ENCODE measurements at regions not wholly inside any gene's neighbourhood (a gene's known extent, or its start where the extent isn't known, plus 50 kb on each side); places are given as distances from the start of the nearest gene placed in this dataset.
"Not testable (repeated sequence)": the region's sequence is repeated elsewhere in the genome, so short reads cannot be mapped to it uniquely, and the experiment has no call there.

DNA sequence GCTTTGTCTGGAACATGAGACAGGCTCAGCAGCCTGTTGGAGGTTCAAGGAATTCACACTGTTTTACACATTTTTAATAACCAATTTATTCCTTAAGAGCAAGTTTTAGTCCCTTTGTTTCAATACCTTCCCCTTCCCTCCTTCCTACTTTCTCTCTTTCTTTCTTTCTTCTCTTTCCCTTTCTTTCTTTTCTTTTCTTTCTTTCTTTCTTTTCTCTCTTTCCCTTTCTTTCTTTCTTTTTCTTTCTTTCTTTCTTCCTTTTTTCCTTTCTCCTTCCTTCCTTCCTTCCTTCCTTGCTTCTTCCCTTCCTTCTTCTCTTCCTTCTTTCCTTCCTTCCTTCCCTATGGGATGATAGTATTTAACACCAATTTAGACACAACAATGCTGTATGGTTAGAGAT, 164.2 kb downstream of the CENPF start:
- H3K9ac ChIP-seq (ENCODE audit: low read depth in 1 of 2, low read length in 2 of 2): no peak overlapping the region
- H3K27ac ChIP-seq (ENCODE audit: low read depth in 1 of 2, low read length in 2 of 2): no peak overlapping the region
- no peaks in the 10 kb centered on the region for H3K4me1 ChIP-seq (ENCODE audit: control insufficient read depth in 4 of 4, insufficient read depth in 4 of 4, low read length in 3 of 4)
- H3K4me3 ChIP-seq (ENCODE audit: low read depth in 1 of 3, low read length in 3 of 3): no peak overlapping the region
- peaks cover 0 to 10% (median 3%) of the 10 kb centered on the region in 4 donors for H3K9me3 ChIP-seq (ENCODE audit: control insufficient read depth in 4 of 4, low read length in 3 of 4)
- H3K36me3 ChIP-seq (ENCODE audit: control insufficient read depth in 4 of 4, insufficient read depth in 3 of 4, low read depth in 1 of 4, low read length in 3 of 4): no peaks in the 10 kb centered on the region
- DNase-seq (ENCODE audit: low spot score): no peak
- TF ChIP-seq FOXA2 (IDR thresholded peaks at IDR 0.05) (no peak), NR2F2 (IDR thresholded peaks at IDR 0.05) (no peak), RAD21 (IDR thresholded peaks at IDR 0.05) (no peak), TAF1 (conservative IDR thresholded peaks at IDR 0.05) (no peak), SP1 (IDR thresholded peaks at IDR 0.05) (no peak), RXRA (IDR thresholded peaks at IDR 0.05) (no peak), YY1 (IDR thresholded peaks at IDR 0.05) (no peak), JUND (IDR thresholded peaks at IDR 0.05) (no peak)
- TF ChIP-seq, protein P1, sequence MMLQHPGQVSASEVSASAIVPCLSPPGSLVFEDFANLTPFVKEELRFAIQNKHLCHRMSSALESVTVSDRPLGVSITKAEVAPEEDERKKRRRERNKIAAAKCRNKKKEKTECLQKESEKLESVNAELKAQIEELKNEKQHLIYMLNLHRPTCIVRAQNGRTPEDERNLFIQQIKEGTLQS (IDR thresholded peaks at IDR 0.05): no peak
- TF ChIP-seq, protein P2, sequence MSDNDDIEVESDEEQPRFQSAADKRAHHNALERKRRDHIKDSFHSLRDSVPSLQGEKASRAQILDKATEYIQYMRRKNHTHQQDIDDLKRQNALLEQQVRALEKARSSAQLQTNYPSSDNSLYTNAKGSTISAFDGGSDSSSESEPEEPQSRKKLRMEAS (IDR thresholded peaks at IDR 0.05): no peak
- TF ChIP-seq, protein P3, sequence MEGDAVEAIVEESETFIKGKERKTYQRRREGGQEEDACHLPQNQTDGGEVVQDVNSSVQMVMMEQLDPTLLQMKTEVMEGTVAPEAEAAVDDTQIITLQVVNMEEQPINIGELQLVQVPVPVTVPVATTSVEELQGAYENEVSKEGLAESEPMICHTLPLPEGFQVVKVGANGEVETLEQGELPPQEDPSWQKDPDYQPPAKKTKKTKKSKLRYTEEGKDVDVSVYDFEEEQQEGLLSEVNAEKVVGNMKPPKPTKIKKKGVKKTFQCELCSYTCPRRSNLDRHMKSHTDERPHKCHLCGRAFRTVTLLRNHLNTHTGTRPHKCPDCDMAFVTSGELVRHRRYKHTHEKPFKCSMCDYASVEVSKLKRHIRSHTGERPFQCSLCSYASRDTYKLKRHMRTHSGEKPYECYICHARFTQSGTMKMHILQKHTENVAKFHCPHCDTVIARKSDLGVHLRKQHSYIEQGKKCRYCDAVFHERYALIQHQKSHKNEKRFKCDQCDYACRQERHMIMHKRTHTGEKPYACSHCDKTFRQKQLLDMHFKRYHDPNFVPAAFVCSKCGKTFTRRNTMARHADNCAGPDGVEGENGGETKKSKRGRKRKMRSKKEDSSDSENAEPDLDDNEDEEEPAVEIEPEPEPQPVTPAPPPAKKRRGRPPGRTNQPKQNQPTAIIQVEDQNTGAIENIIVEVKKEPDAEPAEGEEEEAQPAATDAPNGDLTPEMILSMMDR (IDR thresholded peaks at IDR 0.05; ENCODE audit: low read depth, low read length, missing input control): no peak
- TF ChIP-seq, protein P4, sequence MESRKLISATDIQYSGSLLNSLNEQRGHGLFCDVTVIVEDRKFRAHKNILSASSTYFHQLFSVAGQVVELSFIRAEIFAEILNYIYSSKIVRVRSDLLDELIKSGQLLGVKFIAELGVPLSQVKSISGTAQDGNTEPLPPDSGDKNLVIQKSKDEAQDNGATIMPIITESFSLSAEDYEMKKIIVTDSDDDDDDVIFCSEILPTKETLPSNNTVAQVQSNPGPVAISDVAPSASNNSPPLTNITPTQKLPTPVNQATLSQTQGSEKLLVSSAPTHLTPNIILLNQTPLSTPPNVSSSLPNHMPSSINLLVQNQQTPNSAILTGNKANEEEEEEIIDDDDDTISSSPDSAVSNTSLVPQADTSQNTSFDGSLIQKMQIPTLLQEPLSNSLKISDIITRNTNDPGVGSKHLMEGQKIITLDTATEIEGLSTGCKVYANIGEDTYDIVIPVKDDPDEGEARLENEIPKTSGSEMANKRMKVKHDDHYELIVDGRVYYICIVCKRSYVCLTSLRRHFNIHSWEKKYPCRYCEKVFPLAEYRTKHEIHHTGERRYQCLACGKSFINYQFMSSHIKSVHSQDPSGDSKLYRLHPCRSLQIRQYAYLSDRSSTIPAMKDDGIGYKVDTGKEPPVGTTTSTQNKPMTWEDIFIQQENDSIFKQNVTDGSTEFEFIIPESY (IDR thresholded peaks at IDR 0.05): no peak
- TF ChIP-seq, protein P5, sequence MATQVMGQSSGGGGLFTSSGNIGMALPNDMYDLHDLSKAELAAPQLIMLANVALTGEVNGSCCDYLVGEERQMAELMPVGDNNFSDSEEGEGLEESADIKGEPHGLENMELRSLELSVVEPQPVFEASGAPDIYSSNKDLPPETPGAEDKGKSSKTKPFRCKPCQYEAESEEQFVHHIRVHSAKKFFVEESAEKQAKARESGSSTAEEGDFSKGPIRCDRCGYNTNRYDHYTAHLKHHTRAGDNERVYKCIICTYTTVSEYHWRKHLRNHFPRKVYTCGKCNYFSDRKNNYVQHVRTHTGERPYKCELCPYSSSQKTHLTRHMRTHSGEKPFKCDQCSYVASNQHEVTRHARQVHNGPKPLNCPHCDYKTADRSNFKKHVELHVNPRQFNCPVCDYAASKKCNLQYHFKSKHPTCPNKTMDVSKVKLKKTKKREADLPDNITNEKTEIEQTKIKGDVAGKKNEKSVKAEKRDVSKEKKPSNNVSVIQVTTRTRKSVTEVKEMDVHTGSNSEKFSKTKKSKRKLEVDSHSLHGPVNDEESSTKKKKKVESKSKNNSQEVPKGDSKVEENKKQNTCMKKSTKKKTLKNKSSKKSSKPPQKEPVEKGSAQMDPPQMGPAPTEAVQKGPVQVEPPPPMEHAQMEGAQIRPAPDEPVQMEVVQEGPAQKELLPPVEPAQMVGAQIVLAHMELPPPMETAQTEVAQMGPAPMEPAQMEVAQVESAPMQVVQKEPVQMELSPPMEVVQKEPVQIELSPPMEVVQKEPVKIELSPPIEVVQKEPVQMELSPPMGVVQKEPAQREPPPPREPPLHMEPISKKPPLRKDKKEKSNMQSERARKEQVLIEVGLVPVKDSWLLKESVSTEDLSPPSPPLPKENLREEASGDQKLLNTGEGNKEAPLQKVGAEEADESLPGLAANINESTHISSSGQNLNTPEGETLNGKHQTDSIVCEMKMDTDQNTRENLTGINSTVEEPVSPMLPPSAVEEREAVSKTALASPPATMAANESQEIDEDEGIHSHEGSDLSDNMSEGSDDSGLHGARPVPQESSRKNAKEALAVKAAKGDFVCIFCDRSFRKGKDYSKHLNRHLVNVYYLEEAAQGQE (IDR thresholded peaks at IDR 0.05): no peak
- H3K27me3 ChIP-seq (ENCODE audit: control insufficient read depth in 4 of 4, insufficient read depth in 4 of 4, low read length in 3 of 4): no peaks in the 10 kb centered on the region

DNA sequence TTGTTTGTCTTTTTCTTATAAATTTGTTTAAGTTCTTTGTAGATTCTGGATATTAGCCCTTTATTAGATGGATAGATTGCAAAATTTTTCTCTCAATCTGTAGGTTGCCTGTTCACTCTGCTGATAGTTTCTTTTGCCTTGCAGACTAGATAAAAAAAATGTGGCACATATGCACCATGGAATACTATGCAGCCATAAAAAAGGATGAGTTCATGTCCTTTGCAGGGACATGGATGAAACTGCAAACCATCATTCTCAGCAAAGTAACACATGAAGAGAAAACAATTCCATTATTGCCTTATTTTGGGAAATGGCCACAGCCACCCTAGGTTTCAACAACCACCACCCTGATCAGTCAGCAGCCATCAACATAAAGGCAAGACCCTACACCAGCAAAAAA, 166.7 kb downstream of the CENPF start:
- not testable (repeated sequence) for H3K36me3 ChIP-seq (ENCODE audit: control insufficient read depth in 4 of 4, insufficient read depth in 3 of 4, low read depth in 1 of 4, low read length in 3 of 4); DNase-seq (ENCODE audit: low spot score); H3K9ac ChIP-seq (ENCODE audit: low read depth in 1 of 2, low read length in 2 of 2); H3K9me3 ChIP-seq (ENCODE audit: control insufficient read depth in 4 of 4, low read length in 3 of 4); H3K4me1 ChIP-seq (ENCODE audit: control insufficient read depth in 4 of 4, insufficient read depth in 4 of 4, low read length in 3 of 4); H3K4me3 ChIP-seq (ENCODE audit: low read depth in 1 of 3, low read length in 3 of 3); H3K27ac ChIP-seq (ENCODE audit: low read depth in 1 of 2, low read length in 2 of 2); H3K27me3 ChIP-seq (ENCODE audit: control insufficient read depth in 4 of 4, insufficient read depth in 4 of 4, low read length in 3 of 4)

All from liver (tissue), 7 donors.